ENCODE measurements at regions not wholly inside any gene's neighbourhood (a gene's known extent, or its start where the extent isn't known, plus 50 kb on each side); places are given as distances from the start of the nearest gene placed in this dataset.
"Not testable (repeated sequence)": the region's sequence is repeated elsewhere in the genome, so short reads cannot be mapped to it uniquely, and the experiment has no call there.

DNA sequence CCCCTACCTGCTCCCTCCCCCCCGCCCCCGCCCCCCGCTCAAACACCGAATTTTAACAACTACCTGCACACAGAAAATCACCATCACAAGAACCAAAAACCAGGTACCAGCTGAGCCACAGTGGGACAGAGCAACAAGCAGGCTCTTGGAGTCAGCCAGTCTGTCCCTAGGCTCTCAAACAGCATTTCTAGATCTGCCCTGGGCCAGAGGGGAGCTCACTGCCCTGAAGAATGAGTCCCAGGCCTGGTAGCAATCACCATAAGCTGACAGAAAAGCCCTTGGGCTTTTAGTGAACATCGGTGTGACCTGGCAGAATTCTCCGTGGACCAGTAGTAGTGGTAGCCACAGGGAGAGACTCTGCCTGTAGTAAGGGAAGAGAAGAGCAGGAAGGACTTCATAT is 58.3 kb downstream of the C11orf87 start:
- DNase-seq (ENCODE audit: low spot score): no peak

DNA sequence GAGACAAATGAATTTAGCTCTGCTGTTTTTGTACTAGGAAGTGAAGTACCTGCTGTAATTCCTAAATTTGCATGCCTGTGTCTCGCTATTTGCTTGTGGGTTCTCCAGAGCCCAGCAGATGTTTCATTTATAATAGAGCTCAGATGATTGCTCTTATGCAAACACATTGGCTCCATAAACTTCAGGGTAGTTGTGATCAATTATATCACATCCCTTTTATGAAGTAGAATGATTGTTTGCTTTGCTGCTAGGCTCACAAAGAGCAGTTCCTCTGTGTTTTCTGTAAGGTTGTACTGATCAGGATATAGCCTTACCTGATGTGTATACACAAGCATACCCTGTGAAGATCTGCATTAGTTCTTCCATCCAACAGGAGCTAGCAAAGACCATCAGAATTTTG is 64.1 kb downstream of the C11orf87 start:
- no peak for DNase-seq (ENCODE audit: low spot score)

- no peak for DNase-seq (ENCODE audit: low spot score)
These were observed 69.1 kb downstream of the C11orf87 start for GRCh38 chr11:109490953-109491635.

DNA sequence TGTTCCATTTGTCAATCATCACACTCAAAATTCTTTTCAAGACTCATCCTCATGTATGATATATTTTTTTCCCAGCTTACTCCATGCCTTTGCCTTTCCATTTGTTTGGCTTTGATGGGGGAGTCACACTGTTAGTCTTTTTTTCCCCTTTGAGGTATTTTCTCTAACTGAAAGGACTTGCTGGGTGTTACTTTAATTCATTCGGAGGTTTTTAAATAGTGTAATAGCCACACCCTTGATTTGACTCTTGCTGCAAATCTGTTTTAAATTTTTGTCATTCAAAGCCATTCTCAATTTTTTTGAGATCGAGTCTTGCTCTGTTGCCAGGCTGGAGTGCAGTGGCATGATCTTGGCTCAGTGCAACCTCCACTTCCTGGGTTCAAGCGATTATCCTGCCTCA is 84.1 kb downstream of the C11orf87 start:
- DNase-seq (ENCODE audit: low spot score): no peak

DNA sequence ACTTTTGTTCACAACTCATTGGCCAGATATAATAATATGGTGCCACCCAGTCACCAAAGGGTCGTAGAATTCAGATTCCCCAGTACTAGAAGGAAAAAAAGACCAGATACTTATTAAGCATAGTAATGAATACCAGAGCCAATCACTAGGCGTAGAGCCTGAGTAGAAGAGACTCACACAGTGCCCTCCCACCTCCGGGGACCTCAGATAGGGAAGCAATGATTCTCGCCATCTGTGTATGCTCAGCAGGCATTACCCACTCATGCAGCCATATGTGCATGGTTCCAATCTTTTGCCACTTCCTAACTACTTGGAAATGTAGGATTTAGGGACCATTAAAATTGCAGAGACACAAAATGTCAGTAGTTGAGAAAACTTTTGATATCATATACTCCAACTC is 85.3 kb downstream of the C11orf87 start:
- no peak for DNase-seq (ENCODE audit: low spot score)

DNA sequence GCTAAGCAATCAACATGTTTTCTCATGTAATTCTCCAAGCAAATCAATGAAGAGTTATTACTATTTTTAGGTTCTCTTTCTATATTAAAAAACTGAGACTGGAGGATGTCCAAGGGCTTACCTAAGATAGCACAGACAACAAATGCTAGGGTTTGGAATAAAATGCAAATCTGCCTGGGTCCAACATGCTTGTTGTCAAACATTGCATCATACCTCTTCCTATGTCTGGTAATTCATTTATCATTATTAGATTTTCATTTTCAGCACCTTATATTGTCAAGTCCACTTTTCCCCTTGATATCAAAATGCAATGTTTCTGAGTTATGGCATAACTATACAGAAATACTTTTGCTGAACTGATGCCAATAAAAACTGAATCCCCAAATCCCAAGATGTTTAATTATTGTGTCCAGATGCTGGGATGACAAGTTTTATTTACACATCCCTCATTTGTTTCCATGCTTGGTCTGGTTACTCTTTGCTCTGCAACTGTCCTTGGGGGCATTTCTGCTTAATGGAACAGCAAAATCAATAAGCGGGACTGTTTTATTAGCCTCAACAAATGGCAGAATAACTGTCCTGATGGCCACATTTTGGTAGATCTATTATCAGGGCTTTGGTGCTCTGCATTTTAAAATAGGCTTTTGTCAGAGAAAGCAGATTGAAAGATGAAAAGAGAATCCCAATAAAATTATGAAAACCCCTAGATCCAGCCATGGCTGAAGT is 86.0 kb downstream of the C11orf87 start:
- no peak for DNase-seq (ENCODE audit: low spot score)

GRCh38 chr11:109508943-109509342 is 87.0 kb downstream of the C11orf87 start:
- DNase-seq (ENCODE audit: low spot score): no peak

GRCh38 chr11:109510316-109510715 is 88.3 kb downstream of the C11orf87 start:
- no peak for DNase-seq (ENCODE audit: low spot score)

DNA sequence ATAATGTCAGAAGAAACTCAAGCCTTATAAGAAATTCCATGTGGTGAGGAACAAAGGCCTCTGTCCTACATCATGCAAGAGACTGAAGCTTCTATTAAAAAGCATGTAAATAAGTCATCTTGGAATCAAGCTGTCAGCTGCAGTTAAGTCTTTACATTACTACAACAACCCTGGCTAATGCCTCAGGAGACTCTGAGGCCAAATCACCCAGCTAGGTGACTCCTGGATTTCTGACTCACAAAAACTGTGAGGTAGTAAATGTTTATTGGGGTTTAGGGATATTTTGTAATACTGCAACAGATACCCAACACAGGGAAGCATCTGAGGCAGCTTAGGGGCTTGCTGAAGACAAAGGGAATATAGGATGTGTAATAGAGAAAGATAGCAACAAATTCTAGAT is 89.6 kb downstream of the C11orf87 start:
- no peak for DNase-seq (ENCODE audit: low spot score)

- no peak for DNase-seq (ENCODE audit: low spot score)
These were observed 90.3 kb downstream of the C11orf87 start for GRCh38 chr11:109512249-109512648.

DNA sequence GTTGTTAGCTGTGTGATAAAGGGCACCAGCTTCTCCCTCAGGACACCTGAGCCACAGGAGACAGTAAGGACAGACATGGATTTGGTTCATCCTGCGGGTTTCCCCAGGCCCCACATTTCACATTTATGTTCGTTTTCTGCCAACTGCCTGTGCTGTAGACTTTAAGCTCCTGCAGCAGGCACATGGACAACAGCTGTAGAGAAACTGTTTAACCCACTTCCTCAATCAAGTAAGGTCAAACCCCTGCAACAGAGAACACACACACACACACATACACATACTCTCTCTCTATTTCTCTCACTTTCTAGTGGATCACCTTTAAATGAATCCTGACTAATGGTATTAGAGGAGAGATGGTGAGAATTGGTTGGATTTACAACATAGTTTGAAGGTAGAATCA is 90.7 kb downstream of the C11orf87 start:
- no peak for DNase-seq (ENCODE audit: low spot score)

GRCh38 chr11:109514313-109515018 is 92.5 kb downstream of the C11orf87 start:
- DNase-seq (ENCODE audit: low spot score): no peak

DNA sequence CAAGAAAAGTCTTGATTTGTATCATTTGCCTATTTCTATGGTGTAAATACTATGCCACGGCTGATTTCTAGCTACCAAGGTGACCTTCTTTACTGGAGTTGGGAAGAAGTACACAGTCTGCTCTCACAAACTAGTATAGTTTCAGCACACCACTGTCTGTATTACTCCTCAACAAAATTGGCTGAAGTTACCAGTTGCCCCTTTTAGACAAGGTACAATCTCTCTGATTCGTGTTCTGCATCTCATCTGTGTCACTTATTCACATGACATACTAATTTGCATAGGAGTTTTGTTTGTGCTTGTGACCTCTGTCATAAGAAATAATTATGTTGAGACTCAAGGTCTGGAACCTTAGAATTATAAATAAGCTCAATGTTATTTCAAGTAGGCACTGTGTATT is 97.3 kb downstream of the C11orf87 start:
- DNase-seq (ENCODE audit: low spot score): no peak

DNA sequence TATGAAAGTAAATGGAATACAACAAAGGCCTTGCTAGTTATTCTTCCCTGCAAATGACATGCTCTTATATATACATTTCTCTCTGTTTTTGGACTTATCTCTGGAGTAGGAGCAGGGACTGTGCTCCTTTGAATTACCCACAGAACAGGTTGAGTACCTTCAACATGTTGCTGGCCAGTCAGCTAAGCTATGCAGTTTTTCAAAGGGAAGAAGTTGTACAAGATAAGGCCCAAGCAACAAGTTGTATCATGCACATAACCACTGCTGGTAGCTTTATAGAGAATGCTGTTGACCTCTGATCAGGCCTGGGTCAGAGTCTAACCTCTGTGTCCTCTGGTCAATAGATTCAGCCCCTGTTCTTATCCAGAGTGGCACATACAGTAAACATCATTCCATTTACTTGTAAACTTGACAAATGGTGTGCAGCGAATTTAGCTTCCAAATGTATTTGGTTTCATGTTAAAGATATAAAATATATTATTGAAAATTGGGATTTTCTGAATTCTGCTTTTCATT is 99.6 kb downstream of the C11orf87 start:
- DNase-seq (ENCODE audit: low spot score): no peak

GRCh38 chr11:109522116-109522755 is 100.2 kb downstream of the C11orf87 start:
- no peak for DNase-seq (ENCODE audit: low spot score)

GRCh38 chr11:109525636-109526035 is 103.6 kb downstream of the C11orf87 start:
- not testable (repeated sequence) for DNase-seq (ENCODE audit: low spot score)

- no peak for DNase-seq (ENCODE audit: low spot score)
These were observed 104.1 kb downstream of the C11orf87 start for GRCh38 chr11:109526061-109526460.

GRCh38 chr11:109526931-109527330 is 104.9 kb downstream of the C11orf87 start:
- no peak for DNase-seq (ENCODE audit: low spot score)

DNA sequence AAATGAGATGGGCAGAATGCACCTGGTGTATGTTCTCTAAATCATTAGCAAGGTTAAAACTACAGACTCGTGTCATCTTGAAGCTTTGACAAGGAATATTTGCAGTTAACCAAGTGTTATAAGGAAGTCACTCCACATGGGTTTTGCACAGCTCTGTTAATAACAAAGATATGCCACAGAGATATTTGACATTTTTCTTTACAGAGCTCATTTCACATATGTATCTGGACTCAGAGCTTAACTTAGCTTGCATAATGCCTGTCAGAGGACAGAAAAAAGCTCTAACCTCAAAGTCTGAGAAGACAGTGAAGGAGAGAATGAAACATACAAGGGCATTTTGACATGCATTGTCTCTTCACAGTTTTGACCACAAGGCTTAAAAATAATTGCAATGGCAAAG is 105.5 kb downstream of the C11orf87 start:
- DNase-seq (ENCODE audit: low spot score): no peak

DNA sequence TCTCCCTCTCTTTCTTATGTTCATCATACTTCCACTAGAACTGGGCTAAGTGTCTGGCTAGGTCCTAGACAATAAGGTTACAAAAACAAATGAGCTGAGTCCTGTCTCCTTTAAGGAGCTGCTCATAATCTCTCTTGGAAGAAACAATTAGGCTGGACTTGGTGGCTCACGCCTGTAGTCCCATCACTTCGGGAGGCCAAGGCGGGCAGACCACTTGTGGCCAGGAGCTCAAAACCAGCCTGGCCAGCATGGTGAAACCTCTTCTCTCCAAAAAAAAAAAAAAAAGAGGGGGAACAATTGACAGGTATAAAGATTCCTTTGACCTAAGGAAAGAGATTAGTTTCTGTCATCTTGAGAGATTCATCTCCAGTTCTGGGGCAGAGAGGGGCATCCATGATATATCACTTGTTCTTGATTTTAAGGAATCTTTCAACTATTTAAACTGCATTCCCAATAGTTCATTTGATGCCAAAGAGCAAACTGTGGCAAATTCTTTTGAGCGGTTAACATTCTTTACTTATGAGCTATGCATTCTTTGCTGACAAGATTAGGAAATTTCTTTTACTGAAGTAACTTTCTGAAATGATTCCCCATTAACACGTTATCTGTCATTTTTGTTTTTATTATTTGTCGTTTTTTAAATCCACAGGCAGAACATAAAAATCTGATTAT is 125.5 kb downstream of the C11orf87 start:
- no peak for DNase-seq (ENCODE audit: low spot score)

DNA sequence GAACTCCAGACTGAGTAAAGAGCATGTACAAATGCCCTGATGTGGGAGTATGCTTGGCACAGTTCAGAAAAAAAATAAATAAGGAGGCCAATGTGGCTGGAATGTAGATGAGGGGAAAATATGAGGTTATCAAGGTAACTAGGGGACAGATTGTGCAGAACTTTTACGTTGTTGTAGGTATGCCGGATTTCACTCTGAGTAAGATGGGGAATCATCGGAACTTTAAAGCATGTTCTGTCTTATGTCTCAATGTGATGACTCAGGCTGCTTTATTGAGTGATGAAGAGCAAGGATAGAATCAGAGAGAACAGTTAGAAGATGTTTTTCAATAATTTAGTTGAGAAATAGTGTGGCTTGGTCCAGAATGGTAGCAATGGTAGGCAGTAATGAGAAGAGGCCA is 130.4 kb downstream of the C11orf87 start:
- DNase-seq (ENCODE audit: low spot score): no peak

GRCh38 chr11:109553284-109553683 is 131.3 kb downstream of the C11orf87 start:
- DNase-seq (ENCODE audit: low spot score): no peak

All from HT-29 (cell line).